ENCODE measurements at regions not wholly inside any gene's neighbourhood (a gene's known extent, or its start where the extent isn't known, plus 50 kb on each side); places are given as distances from the start of the nearest gene placed in this dataset.
"Not testable (repeated sequence)": the region's sequence is repeated elsewhere in the genome, so short reads cannot be mapped to it uniquely, and the experiment has no call there.

DNA sequence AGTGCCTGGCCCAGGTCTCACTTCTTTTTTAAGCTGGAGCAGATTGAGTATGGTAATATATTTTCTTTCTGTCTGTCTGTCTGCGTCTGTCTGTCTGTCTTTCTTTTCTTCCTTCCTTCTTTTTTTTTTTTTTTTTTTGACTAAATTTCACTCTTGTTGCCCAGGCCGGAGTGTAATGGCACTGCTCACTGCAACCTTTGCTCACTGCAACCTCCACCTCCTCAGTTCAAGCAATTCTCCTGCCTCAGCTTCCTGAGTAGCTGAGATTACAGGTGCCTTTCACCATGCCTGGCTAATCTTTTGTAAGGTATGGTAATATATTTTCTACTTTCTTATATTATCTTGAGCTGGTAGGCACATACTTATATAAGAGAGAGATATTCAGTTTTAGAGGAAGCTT is 196.3 kb upstream of the MARCKS start:
- no peak for DNase-seq

DNA sequence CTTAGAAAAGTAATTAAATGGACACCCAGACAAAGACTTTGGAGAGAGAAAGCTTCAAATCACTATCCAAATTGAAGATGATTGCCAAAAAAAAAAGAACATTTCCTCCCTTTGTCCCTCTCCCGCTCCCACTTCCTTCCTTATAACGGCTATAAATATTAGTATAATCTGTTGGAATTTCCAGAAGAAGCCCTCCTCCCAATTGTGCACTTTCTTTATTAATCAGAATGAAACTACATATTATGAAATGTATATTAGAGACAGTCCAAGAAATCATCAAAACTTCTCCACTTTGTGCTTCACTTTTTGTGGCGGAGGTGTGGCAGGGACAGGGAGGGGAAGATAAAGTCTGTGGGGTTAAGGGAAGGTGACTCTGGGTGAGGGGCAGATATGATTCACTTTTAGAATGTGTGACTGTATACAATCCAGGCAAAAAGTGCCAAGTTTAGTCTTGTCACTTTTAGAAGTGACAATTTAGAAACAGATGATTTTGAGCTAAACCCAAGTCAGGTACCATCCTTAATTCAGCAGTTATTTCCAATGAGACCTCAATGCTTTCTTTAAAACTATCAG is 195.0 kb upstream of the MARCKS start:
- DNase-seq, result no peak

DNA sequence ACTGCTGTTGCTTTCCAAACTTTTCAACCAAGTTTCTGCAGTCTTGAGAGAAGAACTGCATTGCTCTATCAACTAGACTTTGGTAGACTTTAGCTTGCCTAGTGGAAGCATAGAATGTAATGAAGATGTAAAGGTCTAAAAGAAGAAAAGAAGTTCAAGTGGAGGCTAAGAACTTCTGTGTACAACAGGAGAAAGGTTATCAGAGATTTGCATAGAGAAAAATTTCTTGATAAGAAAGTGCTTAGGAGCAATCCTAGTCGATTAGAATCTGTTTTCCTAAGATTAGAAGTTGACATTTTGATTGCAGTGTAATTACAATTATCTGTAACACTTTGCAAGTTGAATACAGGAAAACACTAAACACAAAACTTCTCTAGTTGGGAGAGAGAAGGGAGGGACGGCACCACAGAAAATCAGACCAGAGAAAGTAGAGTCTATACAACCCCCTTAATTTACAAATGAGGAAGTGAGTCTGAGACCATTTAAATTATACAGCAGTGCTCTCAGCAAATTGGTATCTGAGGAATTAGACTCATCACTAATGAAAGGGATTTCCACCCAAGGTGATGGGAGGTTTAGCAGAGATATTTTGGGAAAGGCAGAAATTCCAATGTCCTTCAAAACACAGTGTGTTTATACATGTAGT is 194.3 kb upstream of the MARCKS start:
- no peak for DNase-seq

DNA sequence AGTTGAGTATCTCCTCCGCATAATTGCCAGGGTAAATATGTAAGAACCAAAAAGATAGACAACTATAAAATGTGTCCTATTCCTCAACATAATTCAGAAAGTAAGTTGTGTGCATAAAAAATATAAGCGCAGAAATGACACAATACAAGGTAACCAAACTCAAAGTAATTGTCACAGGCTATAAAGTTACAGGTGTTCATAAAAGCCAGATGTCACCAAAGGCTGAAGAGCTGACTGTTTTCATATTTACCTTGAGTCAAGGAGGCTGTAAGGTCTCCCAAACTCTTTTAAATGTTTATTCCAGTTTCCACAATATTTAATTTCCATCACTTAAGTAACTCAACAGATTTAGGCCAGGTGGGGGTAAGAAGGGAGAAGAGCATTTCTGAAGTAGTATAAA is 192.2 kb upstream of the MARCKS start:
- no peak for DNase-seq

DNA sequence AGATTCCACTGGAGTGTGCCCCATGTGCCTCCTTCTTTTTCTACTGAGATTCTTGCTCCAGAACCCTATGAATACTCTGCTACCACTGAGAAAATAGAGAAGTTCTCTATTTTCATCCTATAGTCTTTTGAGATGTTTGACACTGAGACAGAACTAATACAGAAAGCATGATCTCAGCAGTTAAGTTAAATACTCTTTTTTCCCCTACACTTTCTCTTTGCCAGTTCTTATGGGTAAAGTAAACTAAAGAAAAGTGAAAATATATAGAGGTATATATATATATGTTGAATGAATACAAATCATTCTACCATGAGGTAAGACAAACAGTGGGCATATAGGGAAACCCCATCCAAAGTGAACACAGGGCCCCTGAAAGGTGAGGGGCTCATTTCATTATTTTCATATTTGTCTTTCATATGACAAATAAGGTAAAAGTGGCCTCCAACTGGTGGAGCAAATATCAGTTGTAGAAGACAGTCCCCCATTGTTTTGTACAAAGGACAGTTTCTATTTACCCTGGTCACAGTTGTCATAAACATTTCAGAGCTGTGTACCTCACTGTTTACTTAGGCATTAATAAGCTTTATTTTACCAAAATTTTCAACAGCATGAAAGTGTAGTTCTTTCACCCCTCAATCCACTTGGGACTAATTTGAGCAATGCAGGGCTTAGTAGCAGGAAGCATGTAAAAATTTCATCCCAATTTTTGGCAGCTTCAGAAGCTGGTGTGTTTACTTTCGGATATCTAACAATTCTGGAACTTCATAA is 188.3 kb upstream of the MARCKS start:
- DNase-seq, result no peak

DNA sequence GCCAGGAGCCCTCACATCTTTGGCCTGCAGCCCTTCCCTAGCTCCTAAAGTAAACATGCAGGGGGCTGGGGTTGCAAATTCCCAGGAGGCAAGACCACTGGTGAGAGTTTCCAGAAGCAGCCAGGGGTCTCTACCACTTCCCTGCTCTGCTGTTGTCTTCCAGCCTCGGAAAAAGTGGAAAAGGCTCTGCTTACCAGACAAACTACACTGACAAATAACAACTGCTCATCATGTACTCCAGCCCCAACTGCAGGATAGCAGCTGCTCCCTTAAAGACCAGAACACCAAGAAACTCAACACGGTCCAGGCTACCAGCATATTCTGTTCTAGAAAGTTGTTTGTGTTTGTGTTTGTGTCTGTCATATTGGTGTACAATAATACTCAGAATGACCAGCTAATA is 187.5 kb upstream of the MARCKS start:
- DNase-seq, result no peak

DNA sequence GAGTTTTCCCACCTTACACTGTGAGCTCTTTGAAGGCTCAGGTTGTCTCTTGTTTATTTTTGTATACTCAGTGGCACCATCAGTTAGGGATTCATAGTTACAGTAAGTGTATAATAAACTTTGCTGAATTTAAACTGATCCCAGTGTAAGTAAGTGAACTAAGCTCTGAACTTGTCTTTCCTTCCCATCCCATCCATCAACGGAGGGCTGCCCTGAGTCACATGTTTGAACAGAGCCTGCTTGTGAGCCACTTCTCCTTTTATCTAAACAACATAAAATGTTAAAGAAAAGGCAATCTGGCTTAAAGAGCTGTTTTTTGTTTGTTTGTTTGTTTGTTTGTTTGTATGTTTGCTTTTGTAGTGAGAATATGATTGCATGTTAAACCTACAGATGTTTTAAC is 185.7 kb upstream of the MARCKS start:
- DNase-seq, result peak in 1 of 2 experiments; percentile 22

DNA sequence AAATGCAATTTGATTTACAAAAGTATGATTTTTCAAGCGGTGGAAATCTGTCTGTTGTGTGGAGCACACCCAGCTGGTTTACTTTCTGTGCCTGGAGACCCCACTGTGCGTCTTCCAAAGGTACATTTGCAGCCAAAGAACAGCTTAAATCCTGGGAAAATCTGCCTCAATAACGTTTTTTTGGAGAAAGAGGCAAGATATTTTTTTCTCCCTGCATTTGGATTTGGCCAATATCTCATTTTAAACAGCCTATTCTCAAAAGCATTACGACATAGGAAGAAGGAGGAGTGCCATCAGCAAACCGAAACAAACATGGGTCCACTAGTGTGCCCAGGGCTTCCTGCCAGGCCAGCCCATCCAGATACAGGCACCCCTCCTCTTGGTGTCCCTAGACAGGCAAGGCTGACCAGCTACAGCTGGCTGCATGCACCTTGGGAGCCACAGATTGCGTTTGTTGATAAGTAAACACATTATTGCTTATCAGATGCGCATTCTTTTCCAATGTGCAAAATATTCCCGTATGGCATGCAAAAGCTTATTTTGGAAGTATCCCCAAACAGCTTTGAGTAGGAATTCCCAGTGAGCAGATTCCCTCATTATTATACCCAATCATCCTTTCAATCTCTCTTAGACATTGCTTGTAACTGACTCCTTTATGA is 184.5 kb upstream of the MARCKS start:
- peak; percentile 49 for DNase-seq

DNA sequence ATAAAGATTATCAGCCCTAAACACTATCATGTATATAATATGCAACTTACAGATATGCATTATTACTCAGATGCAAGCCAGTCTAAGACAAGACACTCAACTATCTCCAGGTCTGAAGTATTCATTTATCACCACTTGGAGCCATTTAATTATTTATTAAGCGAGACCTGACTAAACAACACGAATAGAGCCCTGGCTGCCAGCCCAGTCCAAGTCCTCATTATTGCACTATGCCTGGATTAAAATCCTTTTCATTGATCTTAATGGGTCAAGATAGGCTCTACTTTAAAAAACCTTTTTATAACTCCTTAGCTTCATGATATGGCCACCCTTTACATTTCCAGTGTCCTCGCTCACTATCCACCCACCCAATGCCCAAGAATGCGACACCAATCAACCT is 183.1 kb upstream of the MARCKS start:
- no peak for DNase-seq

DNA sequence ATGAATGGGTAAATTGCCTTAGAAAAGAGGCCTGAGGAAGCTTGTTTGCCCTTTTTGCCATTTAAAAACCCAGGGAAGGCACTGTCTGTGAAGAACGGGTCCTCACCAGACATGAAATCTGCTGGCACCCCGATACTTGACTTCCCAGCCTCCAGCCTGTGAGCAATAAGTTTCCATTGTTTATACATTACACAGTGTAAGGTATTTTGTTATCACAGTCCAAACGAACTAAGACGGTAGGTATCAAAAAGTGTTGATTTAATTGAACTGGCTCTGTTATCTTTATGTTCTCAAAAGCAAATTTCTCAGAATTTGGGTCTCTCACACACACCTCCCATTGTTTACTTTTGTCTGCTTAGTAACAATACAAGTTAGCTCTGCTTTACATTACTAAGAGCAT is 181.1 kb upstream of the MARCKS start:
- DNase-seq, result no peak

DNA sequence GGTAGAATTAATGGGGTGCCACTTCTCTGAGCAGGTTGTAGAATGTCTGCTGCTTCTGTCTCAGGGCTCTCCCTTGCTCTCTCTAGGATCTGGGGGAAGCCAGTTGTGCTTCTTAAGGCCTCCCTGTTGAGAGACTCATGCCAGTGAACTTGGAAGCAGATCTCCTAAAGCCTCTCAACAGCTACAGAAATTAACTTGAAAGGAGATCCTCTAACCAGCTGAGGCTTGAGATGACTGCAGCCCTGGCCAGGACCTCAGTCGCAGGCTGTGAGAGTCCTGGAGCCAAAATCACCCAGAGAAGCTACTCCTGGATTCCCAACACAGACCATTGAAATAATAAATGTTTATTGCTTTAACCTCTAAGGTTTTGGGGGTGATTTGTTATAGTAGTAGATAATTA is 180.2 kb upstream of the MARCKS start:
- no peak for DNase-seq

DNA sequence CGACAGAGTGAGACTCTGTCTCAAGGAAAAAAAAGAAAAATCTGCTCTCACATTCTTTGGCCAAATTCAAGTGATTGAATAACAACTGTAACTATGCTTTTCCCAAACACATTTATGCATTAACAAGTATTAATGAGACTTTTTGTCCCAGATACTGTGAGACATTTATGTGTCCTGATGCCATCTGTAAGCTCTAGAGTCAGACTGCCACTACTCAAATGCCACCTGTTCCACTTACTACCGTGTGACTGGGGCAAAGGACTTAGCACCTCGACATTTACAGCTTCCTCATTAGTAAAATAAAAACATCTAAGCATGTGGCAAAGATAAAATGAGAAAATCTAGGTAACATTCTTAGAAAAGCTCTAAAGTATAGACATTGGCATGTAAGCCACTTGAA is 178.1 kb upstream of the MARCKS start:
- no peak for DNase-seq

DNA sequence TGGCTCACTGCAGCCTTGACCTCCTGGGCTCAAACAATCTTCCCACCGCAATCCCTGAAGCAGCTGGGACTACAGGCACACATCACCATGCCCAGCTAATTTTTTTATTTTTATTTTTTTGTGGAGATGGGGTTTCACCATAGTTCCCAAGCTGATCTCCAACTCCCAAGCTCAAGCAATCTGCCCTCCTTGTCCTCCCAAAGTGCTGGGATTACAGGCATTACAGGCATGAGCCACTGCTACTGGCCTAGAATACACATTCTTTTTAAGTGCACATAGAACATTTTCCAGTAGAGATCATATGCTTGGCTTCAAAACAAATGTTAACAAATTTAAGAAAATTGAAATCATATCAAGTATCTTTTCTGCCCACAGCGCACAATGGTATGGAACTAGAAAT is 176.8 kb upstream of the MARCKS start:
- no peak for DNase-seq

DNA sequence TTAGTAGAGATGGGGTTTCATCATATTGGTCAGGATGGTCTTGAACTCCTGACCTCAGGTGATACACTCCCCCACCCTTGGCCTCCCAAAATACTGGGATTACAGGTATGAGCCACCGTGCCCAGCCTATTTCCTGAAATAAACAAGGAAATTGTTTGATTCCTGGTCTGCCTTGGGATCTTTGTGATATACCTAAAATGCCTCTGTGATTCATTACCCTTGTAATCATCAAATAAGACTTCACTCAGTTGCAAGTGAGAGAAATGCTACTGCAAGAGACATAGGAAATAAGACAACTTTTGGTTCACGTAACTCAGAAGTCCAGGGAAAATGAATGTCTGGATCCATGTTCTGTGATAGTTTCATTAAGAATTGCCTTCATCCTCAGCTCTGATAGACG is 173.2 kb upstream of the MARCKS start:
- DNase-seq, result no peak

DNA sequence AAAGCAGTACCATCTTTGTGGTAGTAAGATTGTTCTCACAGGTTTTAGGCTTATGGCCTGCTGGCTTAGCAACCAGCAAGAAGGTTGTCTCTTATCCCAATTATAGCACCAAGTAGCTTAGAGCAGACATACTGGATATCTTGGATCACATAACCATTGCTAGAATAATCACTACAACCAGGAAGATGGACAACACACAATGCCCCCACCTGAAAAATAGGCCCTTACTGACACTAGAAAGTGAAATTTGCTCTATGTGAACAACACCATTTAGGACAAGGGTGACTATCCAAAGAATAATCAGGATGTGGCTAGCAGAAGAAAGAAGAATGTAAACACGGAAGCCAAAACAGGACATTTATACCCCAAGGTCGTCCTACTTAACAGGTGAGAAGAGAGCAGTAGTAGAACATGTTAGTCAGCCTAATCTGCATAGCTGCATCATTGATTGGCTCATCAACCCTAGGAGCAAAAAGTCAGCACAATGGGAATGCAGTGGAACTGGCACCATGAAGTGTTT is 172.7 kb upstream of the MARCKS start:
- DNase-seq, result no peak

DNA sequence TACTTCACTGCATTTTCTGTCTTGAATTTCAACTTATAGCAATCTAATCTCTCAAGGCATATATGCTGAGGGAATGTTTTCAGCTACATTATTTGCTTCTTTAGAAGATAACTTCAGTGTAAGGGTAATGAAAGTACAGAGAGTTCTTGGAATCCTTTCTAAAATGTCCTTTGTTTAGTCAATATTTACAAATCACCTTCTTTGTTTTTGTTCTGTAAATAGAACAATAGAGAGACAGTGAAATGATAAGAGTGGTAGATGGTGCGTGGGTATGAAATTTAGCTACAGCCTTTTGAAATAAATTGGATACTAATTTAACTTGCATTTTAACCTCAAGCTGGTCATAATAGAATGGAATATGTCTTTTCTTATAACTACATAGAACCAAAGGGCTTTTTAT is 171.1 kb upstream of the MARCKS start:
- no peak for DNase-seq

DNA sequence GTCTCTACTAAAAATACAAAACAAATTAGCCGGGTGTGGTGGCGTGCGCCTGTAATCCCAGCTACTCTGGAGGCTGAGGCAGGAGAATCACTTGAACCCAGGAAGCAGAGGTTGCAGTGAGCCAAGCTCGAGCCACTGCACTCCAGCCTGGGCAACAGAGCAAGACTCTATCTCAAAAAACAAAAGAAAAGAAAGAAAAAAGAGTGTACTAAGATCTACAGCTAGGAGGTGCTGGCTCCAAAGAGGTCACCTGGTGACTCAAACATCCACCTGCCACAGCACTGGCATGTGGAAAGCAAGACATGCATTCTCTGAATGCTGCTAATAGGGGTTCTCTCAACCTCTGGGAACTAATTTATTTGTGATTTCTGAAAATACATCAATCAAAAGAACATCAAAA is 167.5 kb upstream of the MARCKS start:
- not testable (repeated sequence) for DNase-seq

DNA sequence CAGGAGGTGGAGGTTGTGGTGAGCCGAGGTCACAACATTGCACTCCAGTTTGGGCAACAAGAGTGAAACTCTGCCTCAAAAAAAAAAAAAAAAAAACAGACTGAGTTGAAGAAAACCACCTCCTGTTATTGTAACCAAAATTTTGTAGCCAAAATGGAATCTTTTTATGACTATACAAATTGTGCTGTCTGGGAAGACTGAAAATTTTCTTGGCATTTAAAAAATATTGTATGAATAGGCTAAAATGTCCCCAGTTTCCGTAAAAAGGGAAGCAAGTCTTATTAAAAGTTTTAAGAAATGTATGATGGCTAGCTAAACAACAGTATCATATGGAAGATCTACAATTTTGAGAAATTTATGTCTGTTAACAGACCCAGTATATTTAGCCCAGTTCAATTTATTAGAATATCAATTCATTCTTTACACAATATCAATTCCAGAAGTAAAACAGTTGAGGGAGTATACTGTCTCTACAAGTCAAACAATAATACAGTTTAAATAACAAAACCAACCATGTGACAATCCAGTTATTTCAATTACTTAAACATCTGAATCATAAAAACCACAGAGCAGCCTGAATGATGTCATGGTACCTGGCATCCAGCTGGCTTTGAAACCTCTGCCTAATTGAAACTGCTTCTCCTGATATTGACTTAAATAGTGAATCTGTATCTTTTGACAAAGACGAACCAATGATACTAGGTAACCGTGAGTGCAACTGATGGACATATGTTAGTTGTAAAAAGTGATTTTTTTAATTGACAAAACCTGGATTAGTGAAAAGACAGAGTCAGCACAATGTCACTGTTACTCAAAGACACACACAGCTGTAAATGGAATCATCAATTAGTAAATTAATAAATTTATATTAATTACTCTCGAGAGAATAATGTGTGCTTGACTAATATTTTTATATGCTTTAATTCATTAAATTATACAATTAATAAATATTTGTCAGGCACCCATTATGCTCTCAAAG is 166.6 kb upstream of the MARCKS start:
- peak; percentile 45 to 47 for DNase-seq

DNA sequence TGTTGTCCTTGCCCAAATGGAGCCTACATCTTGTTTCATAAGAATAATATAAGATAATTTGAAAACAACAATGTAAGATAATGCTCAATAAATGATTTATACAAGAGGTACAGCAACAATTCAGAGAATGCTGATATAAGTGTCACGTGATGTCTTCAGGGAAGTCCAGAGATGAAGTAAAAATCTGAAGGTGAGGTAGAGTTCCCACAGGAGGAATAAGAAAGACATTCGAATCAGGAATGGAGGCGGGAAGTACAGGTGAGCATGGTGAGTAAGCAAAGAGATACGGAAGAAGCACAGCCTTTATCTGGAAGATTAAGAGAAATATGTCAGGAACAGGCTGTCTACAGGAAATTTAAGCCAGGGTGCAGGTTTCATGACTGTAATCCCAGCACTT is 165.9 kb upstream of the MARCKS start:
- no peak for DNase-seq

DNA sequence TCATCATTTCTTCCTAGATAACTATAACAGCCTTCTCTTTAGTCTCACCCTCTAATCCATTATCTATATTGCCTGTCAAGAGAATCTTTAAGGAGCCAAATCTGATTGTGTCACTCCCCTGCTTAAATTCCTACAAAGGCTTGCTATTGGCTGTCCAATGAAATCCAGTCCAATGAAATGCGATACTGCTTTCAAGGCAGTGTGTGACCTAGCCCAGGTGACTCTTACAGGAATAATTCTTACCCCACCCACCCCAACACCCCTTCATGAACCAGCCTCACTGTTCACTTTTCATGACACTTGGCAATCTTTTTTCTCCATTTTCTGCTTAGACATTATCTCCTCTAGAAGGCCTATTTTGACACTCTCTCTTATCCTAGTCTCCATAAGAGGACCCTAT is 163.3 kb upstream of the MARCKS start:
- no peak for DNase-seq

DNA sequence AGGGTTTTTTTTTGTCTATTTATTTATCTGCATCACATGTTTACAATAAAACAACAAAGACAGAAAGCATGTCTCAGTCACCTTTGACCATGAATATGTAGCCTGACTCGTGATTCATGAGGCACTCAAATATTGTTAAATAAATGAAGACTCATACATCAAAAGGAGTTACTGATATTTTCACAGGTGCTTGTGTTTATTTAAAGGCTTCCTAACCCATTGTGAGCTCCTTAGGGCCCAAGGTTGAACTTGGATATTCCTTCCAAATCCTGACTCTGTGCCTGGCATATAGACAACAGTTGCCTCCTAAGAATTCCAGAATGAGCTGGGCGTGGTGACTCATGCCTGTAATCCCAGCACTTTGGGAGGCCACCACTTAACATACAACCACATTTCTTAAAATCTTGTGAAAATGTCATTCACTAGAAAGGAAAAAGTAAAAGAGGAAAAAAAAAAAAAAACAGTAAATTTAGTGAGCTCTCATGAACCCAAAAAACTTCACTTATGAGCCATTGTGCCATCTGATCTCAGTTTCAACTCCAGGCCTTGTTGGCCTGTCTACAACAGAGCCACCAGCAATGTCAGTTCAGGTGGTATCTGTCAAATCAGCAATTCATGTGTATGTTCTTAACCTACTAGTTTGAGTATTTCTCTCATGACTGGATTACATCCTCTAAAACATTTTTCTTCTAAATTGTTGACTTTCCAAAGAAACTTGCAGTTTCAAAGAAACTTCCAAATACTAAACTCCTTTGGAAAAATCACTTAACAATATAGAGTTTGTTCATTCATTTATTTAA is 162.7 kb upstream of the MARCKS start:
- no peak for DNase-seq

DNA sequence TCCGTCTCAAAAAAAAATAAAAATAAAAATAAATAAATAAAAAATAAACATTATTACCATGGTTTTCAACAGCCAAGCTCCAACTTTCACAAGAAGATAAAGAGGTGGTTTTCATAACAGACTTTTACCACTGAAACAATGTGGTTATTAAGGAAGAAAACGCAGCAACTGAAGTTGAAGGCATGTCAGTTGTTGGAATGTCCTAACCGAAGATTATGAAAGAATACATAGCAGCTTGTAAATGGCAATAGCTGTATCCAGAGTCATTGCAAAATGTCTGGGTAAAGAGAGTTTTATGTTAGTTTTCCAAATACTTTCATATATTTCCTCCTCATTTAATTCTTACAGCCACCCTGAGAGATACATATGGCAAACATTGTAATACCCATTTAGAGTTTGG is 161.6 kb upstream of the MARCKS start:
- DNase-seq, result peak; percentile 99

Data from AML-193 (cell line).